Neural cell (in vitro differentiated cells): ENCODE measurements at regions not wholly inside any gene's neighbourhood (a gene's known extent, or its start where the extent isn't known, plus 50 kb on each side); places are given as distances from the start of the nearest gene placed in this dataset.

Experiments used
- CTCF ChIP-seq: fragments of 450-650 bp; IDR thresholded peaks from 2 replicates; pipeline ENCODE4 v1.5.1; 2014; ENCODE audit warnings: antibody characterized with exemption, mild to moderate bottlenecking, moderate library complexity; ENCODE audit not compliant: poor library complexity, severe bottlenecking
- EP300 ChIP-seq: fragments of 450-650 bp; conservative IDR thresholded peaks from 2 replicates; pipeline ENCODE4 v1.6.1; 2014; ENCODE audit warnings: antibody characterized with exemption, mild to moderate bottlenecking, moderate library complexity; ENCODE audit not compliant: poor library complexity, severe bottlenecking
- EZH2 ChIP-seq: fragments of 200-600, 300-800 bp; shearing (Covaris generic), sonication (generic); IDR thresholded peaks from 2 replicates; pipeline ENCODE4 v1.6.1; 2014; ENCODE audit warnings: antibody characterized with exemption, low read length, borderline replicate concordance, mild to moderate bottlenecking; ENCODE audit not compliant: insufficient read depth, poor library complexity, severe bottlenecking
- MXI1 ChIP-seq: fragments of 450-650 bp; conservative IDR thresholded peaks from 2 replicates; pipeline ENCODE4 v1.6.1; 2014; ENCODE audit warnings: antibody characterized with exemption, mild to moderate bottlenecking; ENCODE audit not compliant: poor library complexity, severe bottlenecking
- POLR2AphosphoS5 ChIP-seq: IDR thresholded peaks from 2 replicates; pipeline ENCODE4 v1.6.1; 2012
- RAD21 ChIP-seq: fragments of 450-650 bp; conservative IDR thresholded peaks from 2 replicates; pipeline ENCODE4 v1.6.1; 2014; ENCODE audit warnings: antibody characterized with exemption, mild to moderate bottlenecking, moderate library complexity
- REST ChIP-seq: IDR thresholded peaks from 2 replicates; pipeline ENCODE4 v1.6.1; 2012; ENCODE audit warnings: borderline replicate concordance
- TAF1 ChIP-seq: IDR thresholded peaks from 2 replicates; pipeline ENCODE4 v1.6.1; 2012; ENCODE audit warnings: low read depth

GRCh38 chr4:19806865-19807264, 444.8 kb upstream of the SLIT2 start:
- TF ChIP-seq CTCF (no peak), EZH2 (no peak), RAD21 (no peak), TAF1 (no peak), REST (no peak), POLR2AphosphoS5 (no peak), EP300 (no peak), MXI1 (no peak)
